ENCODE measurements at regions not wholly inside any gene's neighbourhood (a gene's known extent, or its start where the extent isn't known, plus 50 kb on each side); places are given as distances from the start of the nearest gene placed in this dataset.
"Not testable (repeated sequence)": the region's sequence is repeated elsewhere in the genome, so short reads cannot be mapped to it uniquely, and the experiment has no call there.

GRCh38 chr5:13045897-13046551, 898.5 kb downstream of the DNAH5 start:
- DNase-seq (ENCODE audit: low spot score) = no peak

GRCh38 chr5:13034061-13034460, 910.4 kb downstream of the DNAH5 start:
- no peak for DNase-seq (ENCODE audit: low spot score)

- no peak for DNase-seq (ENCODE audit: low spot score)
Observed at GRCh38 chr5:13029211-13029610, 915.3 kb downstream of the DNAH5 start.

GRCh38 chr5:13027874-13028273, 916.6 kb downstream of the DNAH5 start:
- DNase-seq (ENCODE audit: low spot score) = no peak

GRCh38 chr5:13019729-13020128, 924.8 kb downstream of the DNAH5 start:
- DNase-seq (ENCODE audit: low spot score) = no peak

- no peak for DNase-seq (ENCODE audit: low spot score)
Observed at GRCh38 chr5:13003457-13003856, 941.0 kb downstream of the DNAH5 start.

- no peak for DNase-seq (ENCODE audit: low spot score)
Observed at GRCh38 chr5:12999667-13000066, 944.8 kb downstream of the DNAH5 start.

- no peak for DNase-seq (ENCODE audit: low spot score)
Observed at GRCh38 chr5:12985142-12985541, 959.3 kb downstream of the DNAH5 start.

GRCh38 chr5:12974856-12975255, 969.6 kb downstream of the DNAH5 start:
- no peak for DNase-seq (ENCODE audit: low spot score)

GRCh38 chr5:12965804-12966203, 978.7 kb downstream of the DNAH5 start:
- DNase-seq (ENCODE audit: low spot score) = no peak

GRCh38 chr5:12959713-12960112, 984.8 kb downstream of the DNAH5 start:
- no peak for DNase-seq (ENCODE audit: low spot score)

GRCh38 chr5:12952409-12952808, 992.1 kb downstream of the DNAH5 start:
- no peak for DNase-seq (ENCODE audit: low spot score)

GRCh38 chr5:12951846-12952245, 992.6 kb downstream of the DNAH5 start:
- no peak for DNase-seq (ENCODE audit: low spot score)

- DNase-seq (ENCODE audit: low spot score) = no peak
Observed at GRCh38 chr5:12947379-12947778, 997.1 kb downstream of the DNAH5 start.

- DNase-seq (ENCODE audit: low spot score) = not testable (repeated sequence)
Observed at GRCh38 chr5:12945477-12945876, 999.0 kb downstream of the DNAH5 start.

GRCh38 chr5:12936221-12936620, 1008.3 kb downstream of the DNAH5 start:
- no peak for DNase-seq (ENCODE audit: low spot score)

GRCh38 chr5:12934722-12935121, 1009.8 kb downstream of the DNAH5 start:
- DNase-seq (ENCODE audit: low spot score) = no peak

- DNase-seq (ENCODE audit: low spot score) = no peak
Observed at GRCh38 chr5:12920527-12920926, 1016.3 kb upstream of the CTNND2 start.

GRCh38 chr5:12911156-12911555, 1006.9 kb upstream of the CTNND2 start:
- no peak for DNase-seq (ENCODE audit: low spot score)

- no peak for DNase-seq (ENCODE audit: low spot score)
Observed at GRCh38 chr5:12910641-12911040, 1006.4 kb upstream of the CTNND2 start.

GRCh38 chr5:12902611-12903010, 998.4 kb upstream of the CTNND2 start:
- no peak for DNase-seq (ENCODE audit: low spot score)

- no peak for DNase-seq (ENCODE audit: low spot score)
Observed at GRCh38 chr5:12901696-12902095, 997.5 kb upstream of the CTNND2 start.

GRCh38 chr5:12896086-12896485, 991.8 kb upstream of the CTNND2 start:
- DNase-seq (ENCODE audit: low spot score) = no peak

- no peak for DNase-seq (ENCODE audit: low spot score)
Observed at GRCh38 chr5:12885018-12885417, 980.8 kb upstream of the CTNND2 start.

GRCh38 chr5:12883395-12883794, 979.1 kb upstream of the CTNND2 start:
- DNase-seq (ENCODE audit: low spot score) = no peak
